ENCODE measurements at regions not wholly inside any gene's neighbourhood (a gene's known extent, or its start where the extent isn't known, plus 50 kb on each side); places are given as distances from the start of the nearest gene placed in this dataset.

DNA sequence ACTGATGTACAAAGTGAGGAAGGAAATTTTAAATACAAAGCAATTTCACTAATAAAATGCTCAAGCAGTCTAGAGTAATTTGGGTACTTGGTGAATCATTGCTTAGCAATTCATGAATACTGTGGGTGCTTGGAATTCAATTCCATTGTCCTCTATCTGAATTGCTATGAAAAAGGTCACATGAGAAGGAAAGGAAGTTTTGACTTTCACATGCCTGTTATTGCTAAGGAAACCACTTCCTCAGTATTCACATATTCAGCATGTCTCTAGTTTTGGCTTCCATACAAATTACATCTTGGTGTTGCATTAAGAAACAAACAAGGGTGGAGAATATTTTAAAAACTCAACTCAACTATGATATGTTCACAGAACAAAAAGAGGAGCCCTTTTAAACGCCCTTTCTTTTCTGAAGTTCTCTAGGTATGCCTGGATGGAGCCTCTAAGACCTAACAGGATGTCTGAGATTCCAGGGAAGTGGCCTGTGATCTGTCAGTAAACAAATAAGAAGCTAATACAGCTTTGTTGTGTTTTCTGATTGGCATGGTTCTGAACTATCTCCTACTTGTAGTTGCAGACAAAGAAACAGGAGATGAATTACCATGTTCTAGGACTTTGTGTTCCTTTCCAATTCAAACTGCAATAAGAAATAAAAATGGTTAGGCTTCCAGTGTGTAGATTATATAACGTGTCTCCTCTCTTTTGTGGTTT, 190.4 kb downstream of the OGFRL1 start:
- H3K36me3 ChIP-seq (ENCODE audit: control insufficient read depth in 2 of 2, insufficient read depth in 2 of 2, low read length in 2 of 2), result no peaks in the 10 kb centered on the region
- no peak overlapping the region for H3K9ac ChIP-seq (ENCODE audit: low read length in 2 of 2)
- H3K9me3 ChIP-seq (ENCODE audit: control insufficient read depth in 2 of 2, low read length in 2 of 2), result no peaks in the 10 kb centered on the region
- H3K4me1 ChIP-seq (ENCODE audit: control insufficient read depth, insufficient read depth, low read length), result no peaks in the 10 kb centered on the region
- H3K27ac ChIP-seq (ENCODE audit: low read length), result no peak overlapping the region
- H3K4me3 ChIP-seq (ENCODE audit: low read length in 2 of 2), result no peak overlapping the region
- no peaks in the 10 kb centered on the region for H3K27me3 ChIP-seq (ENCODE audit: control insufficient read depth in 1 of 2, insufficient read depth in 2 of 2, low read length in 2 of 2)

DNA sequence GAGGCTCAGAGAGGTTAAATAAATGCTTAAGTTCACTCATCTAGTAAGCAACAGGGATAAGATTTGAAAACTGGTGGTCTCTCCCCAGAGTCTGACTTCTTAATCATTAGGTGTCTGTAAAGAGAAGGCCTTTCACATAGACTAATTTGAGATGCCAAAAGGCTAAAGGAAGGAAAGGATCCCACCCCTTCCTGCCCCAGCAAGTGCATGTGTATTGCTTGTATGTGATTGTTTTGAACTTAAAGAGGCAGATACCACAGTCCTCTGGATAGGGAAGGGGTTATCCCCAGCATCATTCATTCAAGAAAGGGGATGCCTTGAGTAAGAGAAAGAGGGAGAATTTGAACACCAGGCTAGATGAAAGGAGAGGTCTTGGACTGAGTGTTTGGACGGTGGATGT, 192.0 kb downstream of the OGFRL1 start:
- no peaks in the 10 kb centered on the region for H3K4me1 ChIP-seq (ENCODE audit: control insufficient read depth, insufficient read depth, low read length)
- H3K27ac ChIP-seq (ENCODE audit: low read length), result no peak overlapping the region
- no peaks in the 10 kb centered on the region for H3K36me3 ChIP-seq (ENCODE audit: control insufficient read depth in 2 of 2, insufficient read depth in 2 of 2, low read length in 2 of 2)
- H3K9ac ChIP-seq (ENCODE audit: low read length in 2 of 2), result no peak overlapping the region
- H3K4me3 ChIP-seq (ENCODE audit: low read length in 2 of 2), result no peak overlapping the region
- no peaks in the 10 kb centered on the region for H3K9me3 ChIP-seq (ENCODE audit: control insufficient read depth in 2 of 2, low read length in 2 of 2)
- no peaks in the 10 kb centered on the region for H3K27me3 ChIP-seq (ENCODE audit: control insufficient read depth in 1 of 2, insufficient read depth in 2 of 2, low read length in 2 of 2)

DNA sequence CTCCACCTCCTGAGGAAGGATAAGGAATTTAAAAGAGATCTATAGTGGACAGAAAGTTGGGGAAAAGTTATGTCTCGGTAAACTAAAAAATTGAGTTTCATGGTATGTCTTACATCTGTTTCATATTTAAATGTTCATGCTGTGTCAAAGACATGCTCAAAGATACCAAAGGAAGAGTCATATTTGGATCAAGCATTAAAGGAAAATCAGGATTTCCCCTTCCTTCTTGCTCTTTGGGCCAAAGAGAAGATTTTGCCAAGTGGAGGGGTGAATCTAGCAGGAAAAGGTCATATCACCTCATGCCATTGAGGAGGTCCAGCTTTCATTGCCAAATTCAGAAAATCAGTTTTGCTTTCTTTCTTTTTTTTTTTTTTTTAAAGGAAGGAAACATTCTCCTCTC, 192.4 kb downstream of the OGFRL1 start:
- Histone ChIP-seq H3K9me3 (ENCODE audit: control insufficient read depth in 2 of 2, low read length in 2 of 2) (no peaks in the 10 kb centered on the region), H3K36me3 (ENCODE audit: control insufficient read depth in 2 of 2, insufficient read depth in 2 of 2, low read length in 2 of 2) (no peaks in the 10 kb centered on the region), H3K27ac (ENCODE audit: low read length) (no peak overlapping the region), H3K4me3 (ENCODE audit: low read length in 2 of 2) (no peak overlapping the region), H3K4me1 (ENCODE audit: control insufficient read depth, insufficient read depth, low read length) (no peaks in the 10 kb centered on the region), H3K27me3 (ENCODE audit: control insufficient read depth in 1 of 2, insufficient read depth in 2 of 2, low read length in 2 of 2) (no peaks in the 10 kb centered on the region), H3K9ac (ENCODE audit: low read length in 2 of 2) (no peak overlapping the region)

DNA sequence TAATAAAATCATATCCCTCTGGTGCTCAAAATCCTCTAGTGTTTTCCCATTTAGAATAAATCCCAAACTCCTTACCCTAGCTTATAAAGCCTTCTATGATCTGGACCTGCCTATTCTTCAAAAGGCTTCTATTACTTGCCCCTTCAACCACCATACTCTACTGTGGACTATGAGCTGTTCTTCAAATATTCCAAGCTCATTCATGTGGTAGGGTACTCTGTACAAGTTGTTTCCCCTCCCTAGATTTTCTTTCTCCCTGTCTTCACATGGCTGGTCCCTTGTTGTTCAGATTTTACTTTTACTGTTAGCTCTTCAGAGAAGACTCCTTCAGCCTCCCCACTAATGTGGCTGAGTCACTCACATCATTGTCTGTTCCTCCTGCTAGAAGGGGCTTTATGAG, 193.2 kb downstream of the OGFRL1 start:
- H3K9ac ChIP-seq (ENCODE audit: low read length in 2 of 2), result no peak overlapping the region
- no peak overlapping the region for H3K27ac ChIP-seq (ENCODE audit: low read length)
- no peaks in the 10 kb centered on the region for H3K36me3 ChIP-seq (ENCODE audit: control insufficient read depth in 2 of 2, insufficient read depth in 2 of 2, low read length in 2 of 2)
- H3K9me3 ChIP-seq (ENCODE audit: control insufficient read depth in 2 of 2, low read length in 2 of 2), result no peaks in the 10 kb centered on the region
- H3K4me1 ChIP-seq (ENCODE audit: control insufficient read depth, insufficient read depth, low read length), result no peaks in the 10 kb centered on the region
- no peak overlapping the region for H3K4me3 ChIP-seq (ENCODE audit: low read length in 2 of 2)
- no peaks in the 10 kb centered on the region for H3K27me3 ChIP-seq (ENCODE audit: control insufficient read depth in 1 of 2, insufficient read depth in 2 of 2, low read length in 2 of 2)

DNA sequence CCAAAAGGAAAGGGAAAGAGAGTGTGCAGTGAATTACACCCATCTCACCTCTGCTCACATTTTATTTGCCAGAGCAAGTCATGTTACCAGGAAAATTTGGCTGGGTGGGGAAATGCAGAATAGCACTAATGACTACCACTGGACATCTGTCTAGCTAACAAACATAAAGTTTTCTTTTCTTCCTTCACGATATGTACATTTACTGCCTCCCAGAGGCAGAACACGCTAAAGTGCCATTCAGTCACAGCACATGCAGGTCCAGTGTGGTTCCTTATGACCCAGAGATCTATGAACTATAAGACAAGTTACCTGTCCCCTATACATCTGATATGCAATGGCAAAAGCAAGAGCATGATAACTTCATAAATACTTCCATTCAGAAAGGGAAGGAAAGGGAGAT, 194.1 kb downstream of the OGFRL1 start:
- H3K9me3 ChIP-seq (ENCODE audit: control insufficient read depth in 2 of 2, low read length in 2 of 2), result no peaks in the 10 kb centered on the region
- H3K9ac ChIP-seq (ENCODE audit: low read length in 2 of 2), result no peak overlapping the region

DNA sequence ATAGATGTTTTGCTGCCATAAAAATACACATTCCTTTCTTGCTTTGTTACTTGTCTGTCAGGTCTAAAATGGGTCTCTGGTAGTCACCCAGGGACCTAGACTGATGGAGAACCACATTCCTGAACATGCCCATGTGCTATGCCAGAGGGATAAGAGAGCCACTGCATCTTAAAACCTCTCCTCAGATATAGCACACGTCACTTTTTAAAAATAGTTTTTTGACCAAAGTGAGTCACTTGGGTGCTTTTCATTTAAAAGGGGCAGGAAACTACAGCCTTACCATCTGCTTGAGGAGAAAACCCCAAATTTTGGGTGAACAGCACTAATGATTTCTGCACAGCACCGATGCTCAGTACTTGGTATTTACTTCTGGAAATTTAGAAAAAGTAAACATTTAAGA, 197.8 kb downstream of the OGFRL1 start:
- no peak overlapping the region for H3K9ac ChIP-seq (ENCODE audit: low read length in 2 of 2)
- H3K27ac ChIP-seq (ENCODE audit: low read length), result no peak overlapping the region
- H3K4me3 ChIP-seq (ENCODE audit: low read length in 2 of 2), result no peak overlapping the region
- no peaks in the 10 kb centered on the region for H3K4me1 ChIP-seq (ENCODE audit: control insufficient read depth, insufficient read depth, low read length)
- H3K9me3 ChIP-seq (ENCODE audit: control insufficient read depth in 2 of 2, low read length in 2 of 2), result no peaks in the 10 kb centered on the region
- H3K36me3 ChIP-seq (ENCODE audit: control insufficient read depth in 2 of 2, insufficient read depth in 2 of 2, low read length in 2 of 2), result no peaks in the 10 kb centered on the region
- no peaks in the 10 kb centered on the region for H3K27me3 ChIP-seq (ENCODE audit: control insufficient read depth in 1 of 2, insufficient read depth in 2 of 2, low read length in 2 of 2)

More for the DNA sequence above, 194.1 kb downstream of the OGFRL1 start:
- H3K4me3 ChIP-seq (ENCODE audit: low read length in 2 of 2), result no peak overlapping the region
- no peaks in the 10 kb centered on the region for H3K27me3 ChIP-seq (ENCODE audit: control insufficient read depth in 1 of 2, insufficient read depth in 2 of 2, low read length in 2 of 2)
- no peaks in the 10 kb centered on the region for H3K36me3 ChIP-seq (ENCODE audit: control insufficient read depth in 2 of 2, insufficient read depth in 2 of 2, low read length in 2 of 2)
- H3K4me1 ChIP-seq (ENCODE audit: control insufficient read depth, insufficient read depth, low read length), result no peaks in the 10 kb centered on the region
- no peak overlapping the region for H3K27ac ChIP-seq (ENCODE audit: low read length)

DNA sequence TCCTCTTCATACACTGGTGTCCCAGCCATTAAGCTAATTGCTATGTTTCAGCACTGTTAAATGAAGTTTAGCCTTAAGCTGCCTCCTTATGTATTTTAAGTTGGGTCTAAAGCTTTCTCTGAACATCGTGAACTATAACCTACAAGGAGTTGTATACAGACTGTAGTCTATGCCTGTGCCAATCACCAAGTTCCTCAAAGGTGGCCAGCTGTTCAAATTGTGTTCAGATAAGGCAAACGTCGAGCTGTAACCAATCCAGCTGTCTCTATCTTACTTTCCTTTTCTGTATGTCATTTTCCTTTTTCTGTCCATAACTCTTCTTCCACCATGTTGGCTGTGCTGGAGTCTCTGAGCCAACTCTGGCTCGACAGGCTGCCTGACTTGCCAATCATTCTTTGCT, 199.6 kb downstream of the OGFRL1 start:
- H3K9me3 ChIP-seq (ENCODE audit: control insufficient read depth in 2 of 2, low read length in 2 of 2), result no peaks in the 10 kb centered on the region
- H3K4me3 ChIP-seq (ENCODE audit: low read length in 2 of 2), result no peak overlapping the region
- no peaks in the 10 kb centered on the region for H3K4me1 ChIP-seq (ENCODE audit: control insufficient read depth, insufficient read depth, low read length)
- no peaks in the 10 kb centered on the region for H3K36me3 ChIP-seq (ENCODE audit: control insufficient read depth in 2 of 2, insufficient read depth in 2 of 2, low read length in 2 of 2)
- H3K27ac ChIP-seq (ENCODE audit: low read length), result no peak overlapping the region
- no peaks in the 10 kb centered on the region for H3K27me3 ChIP-seq (ENCODE audit: control insufficient read depth in 1 of 2, insufficient read depth in 2 of 2, low read length in 2 of 2)
- H3K9ac ChIP-seq (ENCODE audit: low read length in 2 of 2), result no peak overlapping the region

DNA sequence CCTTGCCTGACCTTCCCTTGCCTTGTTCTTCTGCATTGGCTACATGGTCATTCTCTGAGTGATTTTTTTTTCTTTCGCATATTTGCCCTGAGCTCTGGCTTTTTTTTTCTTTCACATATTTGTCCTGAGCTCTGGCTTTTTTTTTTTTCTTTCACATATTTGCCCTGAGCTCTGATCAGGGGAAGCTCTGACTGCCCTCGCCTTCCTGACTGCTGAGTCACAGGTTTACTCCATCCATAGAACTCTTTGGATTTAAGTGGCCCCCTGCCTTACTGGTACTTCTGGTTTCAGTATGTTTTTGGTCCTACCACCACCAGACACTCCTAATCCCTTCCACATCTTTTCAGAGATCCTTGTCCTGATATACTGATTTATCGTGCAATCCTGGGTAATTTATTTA, 201.1 kb downstream of the OGFRL1 start:
- no peaks in the 10 kb centered on the region for H3K36me3 ChIP-seq (ENCODE audit: control insufficient read depth in 2 of 2, insufficient read depth in 2 of 2, low read length in 2 of 2)
- H3K27ac ChIP-seq (ENCODE audit: low read length), result no peak overlapping the region
- no peak overlapping the region for H3K9ac ChIP-seq (ENCODE audit: low read length in 2 of 2)
- no peak overlapping the region for H3K4me3 ChIP-seq (ENCODE audit: low read length in 2 of 2)
- H3K27me3 ChIP-seq (ENCODE audit: control insufficient read depth in 1 of 2, insufficient read depth in 2 of 2, low read length in 2 of 2), result no peaks in the 10 kb centered on the region
- H3K4me1 ChIP-seq (ENCODE audit: control insufficient read depth, insufficient read depth, low read length), result no peaks in the 10 kb centered on the region
- no peaks in the 10 kb centered on the region for H3K9me3 ChIP-seq (ENCODE audit: control insufficient read depth in 2 of 2, low read length in 2 of 2)

DNA sequence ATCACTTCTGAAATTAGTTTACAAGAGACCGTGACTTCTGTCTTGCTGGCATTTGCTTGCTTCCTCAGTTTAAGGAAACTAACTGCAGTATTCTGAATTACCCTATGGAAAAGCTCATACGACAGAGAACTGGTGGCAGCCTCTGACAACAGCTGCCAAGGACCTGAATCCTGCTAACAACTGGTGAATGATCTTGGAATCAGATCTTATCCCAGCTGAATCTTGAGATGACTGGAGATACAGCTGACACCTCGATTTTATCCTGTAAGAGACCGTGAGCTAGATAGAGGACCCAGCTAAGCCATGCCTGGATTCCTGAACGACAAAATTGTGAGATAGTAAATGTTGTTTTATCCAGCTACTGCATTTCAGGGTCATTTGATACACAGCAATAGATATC, 202.3 kb downstream of the OGFRL1 start:
- no peaks in the 10 kb centered on the region for H3K9me3 ChIP-seq (ENCODE audit: control insufficient read depth in 2 of 2, low read length in 2 of 2)
- no peak overlapping the region for H3K4me3 ChIP-seq (ENCODE audit: low read length in 2 of 2)
- H3K27me3 ChIP-seq (ENCODE audit: control insufficient read depth in 1 of 2, insufficient read depth in 2 of 2, low read length in 2 of 2), result no peaks in the 10 kb centered on the region
- no peaks in the 10 kb centered on the region for H3K4me1 ChIP-seq (ENCODE audit: control insufficient read depth, insufficient read depth, low read length)
- no peak overlapping the region for H3K27ac ChIP-seq (ENCODE audit: low read length)
- H3K36me3 ChIP-seq (ENCODE audit: control insufficient read depth in 2 of 2, insufficient read depth in 2 of 2, low read length in 2 of 2), result no peaks in the 10 kb centered on the region
- H3K9ac ChIP-seq (ENCODE audit: low read length in 2 of 2), result no peak overlapping the region

DNA sequence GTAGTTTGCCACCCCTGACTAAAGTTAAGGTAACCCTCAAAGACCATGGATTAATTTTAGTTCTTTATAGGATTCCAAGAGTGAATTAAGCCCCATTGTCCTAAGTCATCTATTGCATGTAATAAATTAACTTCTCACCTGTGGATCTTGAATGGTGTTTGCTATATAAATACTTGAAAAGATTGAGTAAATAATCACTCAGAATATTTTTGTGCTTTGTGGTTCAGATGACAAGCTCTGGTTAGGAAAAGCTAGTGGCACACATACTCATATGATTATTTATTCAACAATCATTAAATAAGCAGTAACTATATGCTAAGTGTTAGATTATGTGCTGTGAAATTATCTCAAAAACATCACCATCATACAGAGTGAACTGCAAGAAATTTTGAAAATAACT, 203.2 kb downstream of the OGFRL1 start:
- no peak overlapping the region for H3K4me3 ChIP-seq (ENCODE audit: low read length in 2 of 2)
- no peaks in the 10 kb centered on the region for H3K36me3 ChIP-seq (ENCODE audit: control insufficient read depth in 2 of 2, insufficient read depth in 2 of 2, low read length in 2 of 2)
- no peaks in the 10 kb centered on the region for H3K9me3 ChIP-seq (ENCODE audit: control insufficient read depth in 2 of 2, low read length in 2 of 2)
- no peak overlapping the region for H3K9ac ChIP-seq (ENCODE audit: low read length in 2 of 2)
- H3K27ac ChIP-seq (ENCODE audit: low read length), result no peak overlapping the region
- H3K27me3 ChIP-seq (ENCODE audit: control insufficient read depth in 1 of 2, insufficient read depth in 2 of 2, low read length in 2 of 2), result no peaks in the 10 kb centered on the region
- no peaks in the 10 kb centered on the region for H3K4me1 ChIP-seq (ENCODE audit: control insufficient read depth, insufficient read depth, low read length)

DNA sequence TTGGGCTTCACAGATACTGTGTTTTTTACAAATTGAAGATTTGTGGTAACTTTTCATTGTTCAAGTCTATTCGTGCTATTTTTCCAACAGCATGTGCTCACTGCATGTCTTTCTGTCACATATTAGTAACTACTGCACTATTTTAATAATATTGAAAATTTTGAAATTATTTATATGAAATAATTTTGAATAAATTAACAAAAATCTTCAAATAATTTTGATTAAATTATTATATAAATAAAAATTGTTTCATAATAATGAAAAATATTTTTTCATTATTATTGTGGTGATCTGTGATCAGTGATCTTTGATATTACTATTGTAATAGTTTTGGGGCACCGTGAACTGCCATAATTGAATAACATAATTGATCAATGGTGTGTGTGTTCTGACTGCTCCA, 204.1 kb downstream of the OGFRL1 start:
- Histone ChIP-seq H3K27me3 (ENCODE audit: control insufficient read depth in 1 of 2, insufficient read depth in 2 of 2, low read length in 2 of 2) (no peaks in the 10 kb centered on the region), H3K9me3 (ENCODE audit: control insufficient read depth in 2 of 2, low read length in 2 of 2) (no peaks in the 10 kb centered on the region), H3K36me3 (ENCODE audit: control insufficient read depth in 2 of 2, insufficient read depth in 2 of 2, low read length in 2 of 2) (no peaks in the 10 kb centered on the region), H3K9ac (ENCODE audit: low read length in 2 of 2) (no peak overlapping the region), H3K4me3 (ENCODE audit: low read length in 2 of 2) (no peak overlapping the region), H3K4me1 (ENCODE audit: control insufficient read depth, insufficient read depth, low read length) (no peaks in the 10 kb centered on the region), H3K27ac (ENCODE audit: low read length) (no peak overlapping the region)

Data from stomach smooth muscle (tissue), 2 donors.